Activated T-cell treated with anti-CD3 and anti-CD28 coated beads for 1 hour (primary cell): ENCODE measurements at regions not wholly inside any gene's neighbourhood (a gene's known extent, or its start where the extent isn't known, plus 50 kb on each side); places are given as distances from the start of the nearest gene placed in this dataset.

Experiments
- DNase-seq: peaks from one replicate; pipeline ENCODE4 v3.0.0-alpha.2; 2020; ENCODE audit warnings: low read depth

DNA sequence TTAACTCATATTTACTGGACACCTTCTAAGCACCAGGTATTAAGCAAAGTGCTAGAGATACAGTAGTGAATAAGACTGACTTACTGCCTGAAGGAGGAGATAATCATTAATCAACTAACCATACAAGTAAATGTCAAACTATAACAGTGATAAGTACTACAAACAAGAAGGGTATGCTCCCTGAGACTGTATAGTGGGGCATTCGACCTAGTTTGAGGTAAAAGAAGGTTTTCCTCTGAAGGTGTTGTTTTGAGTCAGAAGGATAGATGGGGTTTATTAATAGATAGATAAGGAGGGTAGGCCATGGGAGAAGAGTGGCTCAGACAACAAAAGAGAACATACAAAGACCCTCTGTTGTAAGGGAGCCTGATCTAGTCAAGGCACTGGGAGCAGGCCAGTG lies 105.4 kb downstream of the DDIT4L start:
- DNase-seq: no peak

DNA sequence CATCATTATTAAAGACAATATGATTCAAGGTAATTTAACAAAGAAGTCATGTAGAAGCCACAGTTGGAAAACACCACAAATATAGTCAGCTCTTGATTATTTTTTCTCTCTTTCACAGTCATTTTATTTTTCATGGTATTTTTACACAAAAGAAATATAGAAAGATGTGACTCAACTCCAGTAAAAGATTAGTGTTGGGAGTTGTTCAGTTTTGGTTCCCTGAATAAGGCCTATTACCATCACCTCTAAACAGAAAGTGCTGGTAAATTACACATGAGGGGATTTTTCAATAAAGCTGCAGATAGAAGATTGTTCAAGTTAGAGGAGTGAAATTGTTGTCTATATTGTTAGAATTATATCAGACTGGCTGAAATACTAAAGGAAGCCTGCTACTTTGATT lies 107.0 kb downstream of the DDIT4L start:
- no peak for DNase-seq

DNA sequence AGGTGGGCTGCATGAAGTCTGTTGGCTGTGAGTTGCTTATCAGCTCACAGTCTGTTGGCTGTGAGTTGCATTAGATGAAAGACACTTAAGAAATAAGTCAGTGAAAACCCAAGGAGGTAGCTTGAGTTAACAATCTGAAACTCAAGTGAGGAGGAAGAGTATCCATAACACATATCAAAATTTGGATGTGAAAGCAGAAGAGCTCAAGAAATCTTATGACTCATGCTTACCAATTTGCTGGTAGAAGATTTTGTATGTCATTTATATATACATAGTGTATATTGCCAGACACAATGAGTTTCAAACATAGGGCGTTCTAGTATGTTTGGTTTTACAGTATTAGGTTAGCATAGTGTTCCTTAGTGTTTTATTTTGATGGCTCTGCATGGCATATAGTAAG lies 107.4 kb downstream of the DDIT4L start:
- DNase-seq: no peak

DNA sequence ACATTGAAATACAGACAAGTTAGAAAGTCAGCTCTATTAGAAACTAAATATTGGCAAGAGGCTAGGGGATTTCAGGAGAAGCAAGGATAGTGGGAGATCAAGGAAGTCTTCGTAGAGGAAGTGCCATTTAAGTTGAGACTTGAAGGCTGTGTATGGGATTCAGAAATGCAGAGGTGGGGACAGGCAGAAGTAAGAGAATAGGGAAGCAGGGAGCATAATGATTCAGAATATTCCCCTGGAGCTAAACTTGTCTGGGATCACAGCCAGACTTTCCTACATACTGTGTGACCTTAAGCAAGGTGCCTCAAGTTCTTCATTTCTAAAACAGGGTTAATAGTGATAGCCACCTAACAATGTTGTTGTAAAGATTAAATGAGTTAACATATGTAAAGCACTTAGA lies 108.8 kb downstream of the DDIT4L start:
- no peak for DNase-seq

DNA sequence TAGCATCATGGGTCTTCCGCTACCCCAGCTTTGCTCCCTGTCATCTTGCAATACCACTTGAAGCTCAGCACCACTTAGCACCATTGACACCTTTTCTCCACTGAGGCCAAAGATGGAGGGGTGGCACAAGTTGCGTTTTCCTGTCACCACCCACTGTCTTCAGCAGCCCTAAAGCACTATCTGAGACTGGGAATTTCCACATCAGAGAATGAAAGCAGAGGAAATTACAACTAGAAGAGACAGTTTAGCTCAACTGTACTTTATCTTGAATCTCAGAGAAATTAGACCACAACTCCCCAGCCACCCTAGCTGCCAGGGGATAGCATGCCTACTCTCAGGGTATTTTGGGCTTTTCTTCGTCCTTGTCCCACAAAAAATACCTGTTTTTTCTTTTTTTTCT lies 111.0 kb downstream of the DDIT4L start:
- no peak for DNase-seq

DNA sequence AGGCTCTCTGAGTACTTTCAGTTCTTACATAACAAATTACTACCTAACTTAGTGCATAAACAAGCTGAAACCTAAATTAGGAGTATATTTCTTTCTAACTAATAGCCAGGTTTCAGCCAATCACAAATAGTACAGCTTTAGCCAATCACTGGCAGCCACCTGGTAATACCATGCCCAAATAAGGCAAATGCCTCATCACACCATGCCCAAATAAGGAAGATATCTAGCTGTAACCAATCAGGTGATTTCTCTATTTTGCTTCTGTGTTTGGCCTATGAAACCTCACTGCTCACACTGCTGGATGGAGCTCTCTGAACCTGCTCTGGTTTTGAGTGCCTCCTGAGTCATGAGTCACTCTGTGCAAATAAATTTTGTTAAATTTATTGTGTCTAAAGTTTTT lies 113.5 kb downstream of the DDIT4L start:
- DNase-seq: no peak

DNA sequence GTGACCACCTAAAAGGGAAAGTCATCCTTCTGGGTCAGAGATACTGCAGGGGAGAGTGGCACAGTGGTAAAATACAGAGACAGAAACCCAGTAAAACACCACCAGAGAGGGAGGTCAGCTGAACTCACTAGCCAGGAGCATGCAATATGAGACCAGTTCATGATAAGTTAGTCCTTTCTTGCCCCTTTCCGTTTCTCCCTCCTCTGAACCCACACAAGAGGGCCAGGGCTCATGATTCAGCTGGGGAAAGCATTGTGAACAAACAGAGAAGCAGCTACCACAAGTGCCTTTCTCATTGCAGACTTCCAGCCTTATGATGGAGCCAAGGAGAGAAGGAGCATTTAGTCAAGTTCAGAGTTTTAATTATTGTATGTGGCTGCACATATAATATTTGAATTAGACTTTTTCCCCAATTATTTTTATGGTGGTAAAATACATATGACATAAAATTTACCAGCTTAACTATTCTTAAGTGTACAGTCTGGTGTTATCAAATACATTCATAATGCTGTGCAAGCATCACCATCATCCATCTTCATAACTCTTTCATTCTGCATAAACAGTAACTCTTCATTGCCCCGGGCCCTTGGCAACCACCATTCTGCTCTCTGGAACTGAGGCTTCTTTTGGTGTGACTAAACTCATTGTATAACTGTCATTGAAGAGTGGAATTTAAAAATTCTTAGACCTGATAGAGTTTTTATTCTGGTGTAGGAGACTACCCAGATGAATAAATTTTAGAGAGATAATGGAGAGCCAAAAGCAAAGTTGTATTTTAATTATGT lies 114.6 kb downstream of the DDIT4L start:
- DNase-seq: no peak

DNA sequence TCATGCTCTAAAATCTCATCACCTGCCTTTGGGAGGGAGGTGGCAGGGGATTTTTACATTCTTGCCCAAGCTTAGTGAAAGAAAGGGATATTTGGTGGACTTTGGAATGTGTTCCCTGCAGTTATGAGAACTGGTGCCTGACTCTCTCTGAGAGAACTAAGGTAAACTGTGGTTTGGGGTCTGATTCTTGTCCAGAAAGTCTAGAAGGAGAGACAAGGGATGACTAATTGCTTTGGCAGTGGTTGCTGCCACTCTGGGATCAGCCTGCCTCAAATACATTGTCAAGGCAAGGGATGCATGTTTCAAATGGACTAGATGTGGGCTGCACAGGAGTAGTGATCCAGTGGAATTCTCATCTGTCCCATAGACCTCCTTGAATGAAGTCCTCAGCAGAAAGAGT lies 115.2 kb downstream of the DDIT4L start:
- DNase-seq: no peak

DNA sequence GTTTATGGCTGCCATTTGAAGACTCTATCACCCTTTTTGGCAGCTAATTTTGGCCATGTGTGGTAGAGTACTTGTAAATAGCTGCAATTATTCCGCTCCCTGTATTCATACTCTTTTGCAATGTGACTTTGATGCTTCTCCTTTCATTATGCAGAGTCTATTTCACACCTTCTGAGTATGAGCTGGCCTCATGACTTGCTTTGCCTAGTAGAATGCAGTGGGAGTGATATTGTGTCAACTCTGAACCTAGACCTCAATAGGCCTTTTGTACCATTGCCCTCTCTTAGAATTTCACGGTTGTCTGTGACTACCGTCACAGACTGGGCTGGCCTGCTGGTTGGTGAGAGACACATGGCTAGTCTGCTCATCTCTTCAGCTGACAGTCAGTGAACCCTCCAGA lies 118.8 kb downstream of the DDIT4L start:
- no peak for DNase-seq

DNA sequence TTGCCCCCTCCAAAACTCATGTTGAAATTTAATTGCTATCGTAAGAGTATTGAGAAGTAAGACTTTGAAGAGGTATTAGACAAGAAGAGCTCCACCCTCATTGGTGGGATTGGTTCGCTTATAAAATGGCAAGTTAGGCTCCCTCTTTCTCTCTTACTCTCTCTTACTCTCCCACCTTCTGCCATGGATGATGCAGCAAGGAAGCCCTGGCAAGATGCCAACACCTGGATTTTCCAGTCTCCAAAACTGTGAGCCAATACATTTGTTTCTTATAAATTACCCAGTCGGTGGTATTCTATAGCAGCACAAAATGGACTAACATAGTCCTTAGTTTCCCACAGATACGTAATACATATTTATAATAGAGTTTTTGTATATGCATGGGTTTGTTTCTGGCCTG lies 119.4 kb downstream of the DDIT4L start:
- DNase-seq: no peak

DNA sequence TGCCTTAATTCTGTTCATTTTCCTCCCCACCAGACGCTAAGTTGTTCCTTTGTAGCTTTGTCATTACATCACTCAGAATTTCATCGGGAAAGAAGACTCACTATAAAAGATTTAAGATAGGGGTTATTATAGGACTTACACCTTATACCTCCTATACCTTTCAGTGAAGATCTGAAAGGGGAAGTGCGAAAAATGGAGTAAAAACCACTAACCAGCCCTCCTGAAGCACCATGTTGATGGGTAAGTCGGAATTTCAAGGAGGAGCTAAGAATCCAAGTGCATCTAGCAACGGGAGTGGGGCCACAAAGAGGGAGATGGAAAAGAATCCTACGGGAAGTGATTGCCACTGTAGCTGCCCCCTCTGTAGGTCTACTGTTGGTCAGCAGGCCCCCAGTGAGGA lies 119.1 kb upstream of the H2AZ1 start:
- no peak for DNase-seq

DNA sequence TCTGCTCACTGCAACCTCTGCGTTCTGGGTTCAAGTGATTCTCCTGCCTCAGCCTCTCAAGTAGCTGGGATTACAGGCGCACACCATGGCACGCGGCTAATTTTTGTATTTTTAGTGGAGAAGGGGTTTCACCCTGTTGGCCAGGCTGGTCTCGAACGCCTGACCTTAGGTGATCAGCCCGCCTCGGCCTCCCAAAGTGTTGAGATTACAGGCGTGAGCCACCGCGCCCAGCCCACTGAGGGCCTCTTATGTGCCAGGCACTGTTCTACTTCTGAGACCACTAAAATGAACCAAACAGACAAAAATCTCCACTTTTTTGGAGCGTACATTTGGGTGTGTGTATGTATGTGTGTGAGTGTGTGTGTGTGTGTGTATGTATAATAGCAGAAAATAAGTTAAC lies 117.2 kb upstream of the H2AZ1 start:
- DNase-seq: no peak

DNA sequence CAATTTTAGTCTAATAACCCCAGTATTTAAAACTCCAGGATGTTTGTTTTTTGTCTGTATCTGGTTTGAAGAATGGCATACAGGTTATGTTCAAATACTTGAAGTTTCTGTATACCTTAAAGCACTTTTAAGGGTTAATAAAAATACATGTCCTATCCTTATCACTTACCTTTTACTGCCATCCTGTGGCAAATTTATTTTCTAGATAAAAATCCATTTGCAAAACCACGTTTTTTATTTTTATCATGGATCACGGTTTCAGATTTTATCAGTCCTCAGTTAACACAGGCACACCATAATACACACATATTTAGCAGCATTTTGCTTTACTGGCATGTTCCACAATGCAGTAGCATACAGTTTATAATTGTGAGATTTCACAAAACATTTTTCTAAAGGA lies 113.3 kb upstream of the H2AZ1 start:
- no peak for DNase-seq

DNA sequence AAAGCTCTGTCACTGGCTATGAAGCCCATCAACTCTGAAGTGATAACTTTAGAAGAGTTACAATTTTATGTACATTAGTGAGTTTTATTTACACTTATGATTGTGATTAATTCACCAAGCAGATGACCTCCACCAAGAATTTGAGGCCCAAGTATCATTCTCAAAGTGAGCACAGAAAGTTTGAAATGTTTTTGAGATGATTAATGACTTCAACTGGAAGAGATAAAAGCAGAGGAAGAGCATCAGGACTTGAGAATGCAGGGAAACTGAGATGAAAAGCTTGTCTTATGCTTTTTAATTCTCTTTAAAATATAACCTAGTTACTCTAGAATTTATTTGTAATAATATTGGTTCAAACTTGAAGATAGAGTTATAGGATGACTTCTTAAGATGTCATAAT lies 112.8 kb upstream of the H2AZ1 start:
- no peak for DNase-seq

DNA sequence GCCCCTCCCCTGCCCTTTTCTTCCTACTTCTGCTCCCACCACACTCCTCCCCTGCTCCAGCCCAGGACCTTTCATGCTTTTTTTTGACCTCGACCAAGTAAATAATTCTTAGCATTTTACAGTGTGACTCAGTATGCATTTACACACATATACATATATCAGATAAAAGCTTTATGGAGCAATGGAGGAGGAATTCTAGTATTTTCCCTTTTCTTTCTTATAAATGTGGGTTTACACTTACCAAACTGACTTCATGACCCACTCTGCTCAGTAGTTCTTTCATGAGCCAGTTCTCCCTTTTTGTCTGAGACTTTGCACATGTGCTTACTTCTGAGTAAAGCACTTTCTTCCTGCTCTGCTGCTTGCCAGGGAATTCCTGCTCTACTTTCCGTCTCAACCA lies 111.8 kb upstream of the H2AZ1 start:
- no peak for DNase-seq

DNA sequence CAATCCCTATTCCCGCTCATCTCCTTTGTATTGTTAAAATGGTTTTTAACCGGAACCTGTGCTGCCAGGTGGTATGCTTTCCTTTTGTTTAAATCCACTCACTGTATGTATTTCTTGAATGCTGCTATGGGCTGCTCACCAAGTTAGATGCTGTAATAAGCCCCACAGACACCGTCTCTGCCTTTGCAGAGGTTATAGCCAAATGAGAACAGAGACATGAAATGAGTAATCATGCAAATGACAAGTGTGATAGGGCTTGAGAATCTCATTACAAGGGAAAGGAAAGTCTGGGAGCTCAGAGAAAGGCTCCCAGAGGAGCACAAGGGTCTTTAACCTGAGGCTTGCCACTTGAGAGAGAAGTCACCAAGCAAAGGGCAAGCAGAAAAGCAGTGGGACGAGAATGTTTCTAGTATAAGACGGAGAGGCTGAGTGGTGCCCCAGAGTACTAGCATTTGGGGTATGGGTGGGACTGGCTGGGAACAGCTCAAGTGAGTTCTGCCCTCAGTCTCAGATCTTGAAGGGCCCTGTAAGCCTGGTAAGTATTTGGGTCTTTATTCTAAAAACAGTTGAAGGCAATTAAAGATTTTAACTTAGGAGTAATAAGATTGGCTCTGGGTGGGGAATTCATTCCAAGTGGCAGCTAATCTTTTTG lies 110.8 kb upstream of the H2AZ1 start:
- DNase-seq: no peak

DNA sequence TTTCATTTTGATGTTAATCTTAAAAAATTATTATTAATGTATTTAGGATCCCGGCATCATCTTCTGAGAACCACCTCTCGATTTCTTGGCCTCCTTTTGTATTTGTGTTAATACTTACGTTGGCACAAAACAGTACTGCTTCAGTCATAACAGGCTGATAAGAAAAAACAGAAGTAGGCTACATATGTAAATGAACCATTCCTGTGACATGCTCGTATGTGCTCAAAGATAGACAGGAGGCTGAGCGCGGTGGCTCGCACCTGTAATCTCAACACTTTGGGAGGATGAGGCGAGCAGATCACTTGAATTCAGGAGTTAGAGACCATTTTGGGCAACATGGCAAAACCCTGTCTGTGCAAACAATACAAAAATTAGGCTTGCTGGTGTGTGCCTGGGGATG lies 109.4 kb upstream of the H2AZ1 start:
- no peak for DNase-seq

DNA sequence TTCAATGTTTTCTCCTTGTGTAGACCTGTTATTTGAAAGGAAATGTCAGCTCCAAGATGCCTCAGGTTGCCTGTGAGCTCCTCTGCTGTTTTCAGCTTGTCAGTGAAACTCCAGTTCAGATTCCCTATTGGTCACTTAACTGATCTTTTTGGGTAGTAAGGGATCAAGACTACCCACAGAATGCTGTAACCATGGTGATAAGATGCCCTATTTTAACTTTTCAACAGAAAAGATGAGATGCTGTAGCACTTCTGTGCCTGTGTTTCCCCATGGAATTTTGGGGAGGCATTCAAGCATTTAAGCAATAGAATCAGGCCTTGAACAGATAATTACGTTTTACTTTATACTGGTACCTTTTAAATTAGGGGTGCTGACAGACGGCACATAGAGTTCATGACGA lies 106.6 kb upstream of the H2AZ1 start:
- no peak for DNase-seq

DNA sequence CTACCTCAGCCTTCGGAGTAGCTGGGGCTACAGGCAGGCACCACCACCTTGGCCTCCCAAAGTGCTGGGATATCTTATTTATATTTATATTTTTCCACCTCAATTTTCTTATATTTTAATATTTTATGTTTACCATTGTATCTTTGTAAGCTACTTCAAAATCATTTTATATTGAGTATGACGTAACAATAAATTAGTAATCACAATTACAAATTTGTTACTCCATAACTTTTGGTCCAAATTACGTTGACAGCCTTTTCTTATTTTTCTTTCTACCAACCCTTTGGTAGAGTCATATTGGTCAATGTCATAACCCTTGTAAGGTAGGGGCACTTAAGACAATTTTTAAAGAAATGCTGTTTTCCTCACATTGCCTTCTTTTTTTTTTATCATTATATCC lies 104.0 kb upstream of the H2AZ1 start:
- DNase-seq: no peak

DNA sequence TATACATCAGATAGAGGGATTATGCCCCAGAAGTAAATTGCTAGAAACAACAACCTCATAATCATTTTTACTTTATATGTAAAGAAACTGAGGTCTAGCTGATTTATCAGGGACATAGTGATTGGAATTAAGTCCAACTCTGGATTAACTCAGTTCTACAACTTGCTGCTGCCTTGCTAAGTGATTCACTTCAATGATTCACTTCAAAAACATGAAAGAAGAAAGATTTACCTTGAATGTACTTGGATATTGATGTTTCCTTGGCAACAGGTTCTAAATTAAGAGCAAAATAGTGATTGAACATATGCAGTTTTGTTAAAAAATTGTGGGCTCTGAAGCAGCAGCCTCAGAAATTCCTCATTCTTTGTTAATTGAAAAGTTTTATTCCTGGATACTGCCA lies 99.8 kb upstream of the H2AZ1 start:
- DNase-seq: no peak

DNA sequence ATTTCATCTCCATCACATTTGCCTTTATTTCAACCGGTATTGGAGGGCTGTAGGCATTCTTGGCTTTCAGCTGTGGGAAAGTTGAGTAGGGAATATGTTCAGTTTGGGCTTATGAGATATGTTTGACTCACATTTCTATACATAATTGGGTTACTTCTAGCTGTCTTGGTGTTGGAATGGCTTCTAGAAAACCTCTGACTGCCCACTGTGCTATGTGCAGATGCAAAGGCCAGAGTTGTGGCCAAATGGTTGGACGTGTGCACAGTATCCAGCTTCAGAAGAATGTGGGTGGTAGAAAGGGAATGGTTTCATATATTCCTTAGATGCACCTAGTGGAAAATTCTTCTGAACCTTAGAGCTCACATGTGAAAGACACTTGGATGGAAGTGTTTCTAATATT lies 92.6 kb upstream of the H2AZ1 start:
- no peak for DNase-seq

DNA sequence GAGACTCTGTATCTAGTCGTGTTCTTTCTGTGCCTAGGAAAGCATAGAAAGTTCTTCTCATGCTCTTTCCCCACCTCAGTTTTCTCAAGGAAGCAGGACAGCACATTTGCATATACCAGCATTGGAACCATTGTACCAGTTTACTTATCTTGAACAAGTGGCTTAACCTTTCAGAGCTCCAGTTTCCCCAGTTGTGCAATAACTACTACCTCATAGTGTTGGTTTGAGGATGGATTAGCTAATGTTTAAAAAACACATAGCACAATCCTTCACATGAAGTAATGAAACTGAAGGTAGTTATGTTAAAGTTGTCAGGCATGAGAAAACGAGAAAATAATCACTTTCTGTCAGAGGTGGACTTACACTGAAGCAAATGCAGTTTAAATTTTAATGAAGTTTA lies 92.2 kb upstream of the H2AZ1 start:
- no peak for DNase-seq

DNA sequence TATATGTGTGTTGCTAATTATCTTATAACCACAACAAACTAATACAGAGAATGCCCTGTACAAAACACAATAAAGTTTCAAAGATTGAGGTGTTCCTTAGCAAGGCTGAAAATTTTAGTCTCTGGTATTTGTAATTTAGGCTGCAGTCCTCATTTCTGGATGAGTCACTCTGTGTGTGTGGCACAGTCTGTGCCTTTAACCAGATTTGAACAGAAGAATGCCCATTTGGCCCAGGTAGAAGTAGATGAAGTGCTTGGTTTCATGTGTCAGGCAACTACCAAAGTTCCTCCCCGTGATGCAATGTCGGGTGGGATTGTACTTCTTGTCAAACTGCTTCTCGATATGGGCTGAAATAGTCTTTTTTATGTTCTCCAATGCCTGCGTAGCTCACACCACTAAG lies 91.6 kb upstream of the H2AZ1 start:
- DNase-seq: no peak

DNA sequence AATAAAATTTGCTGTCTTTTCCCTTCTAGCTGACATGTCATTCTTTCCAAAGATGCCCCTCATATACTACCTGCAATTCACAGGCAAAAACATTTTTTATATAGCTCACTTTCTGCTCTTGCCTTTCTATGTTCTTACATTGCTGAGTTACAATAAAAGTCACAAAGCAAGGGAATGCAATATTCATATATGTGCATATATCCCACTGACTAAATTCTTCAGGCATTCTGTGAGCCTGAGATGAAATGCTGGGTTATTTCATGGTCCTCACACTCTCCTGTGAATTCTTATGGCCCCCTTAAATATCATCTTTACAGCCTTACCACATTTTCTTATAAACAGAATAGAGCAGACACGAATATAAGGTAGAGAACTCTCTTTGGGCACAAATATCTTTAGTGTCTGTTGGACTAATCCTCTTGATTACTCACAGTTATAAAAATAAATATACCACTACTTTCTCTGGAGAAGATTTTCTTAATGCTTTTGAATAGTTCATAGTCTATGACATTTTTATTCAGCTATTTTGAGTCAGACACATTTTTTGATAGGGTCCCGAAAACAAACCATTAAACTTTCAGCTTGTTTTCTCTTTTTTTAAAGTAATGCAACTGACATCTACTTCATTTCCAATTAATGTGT lies 84.1 kb upstream of the H2AZ1 start:
- DNase-seq: no peak
